ENCODE measurements at regions not wholly inside any gene's neighbourhood (a gene's known extent, or its start where the extent isn't known, plus 50 kb on each side); places are given as distances from the start of the nearest gene placed in this dataset.

GRCh38 chr5:104736073-104736472 is 1173.5 kb upstream of the NUDT12 start:
- Mint-ChIP-seq H3K36me3 (ENCODE audit: low read depth) (no peaks in the 10 kb centered on the region), H3K27me3 (ENCODE audit: low read depth, poor library complexity) (no peaks in the 10 kb centered on the region), H3K9me3 (no peaks in the 10 kb centered on the region), H3K4me1 (no peaks in the 10 kb centered on the region), H3K27ac (no peak overlapping the region), H3K4me3 (no peak overlapping the region)
- TF ChIP-seq, protein P1, sequence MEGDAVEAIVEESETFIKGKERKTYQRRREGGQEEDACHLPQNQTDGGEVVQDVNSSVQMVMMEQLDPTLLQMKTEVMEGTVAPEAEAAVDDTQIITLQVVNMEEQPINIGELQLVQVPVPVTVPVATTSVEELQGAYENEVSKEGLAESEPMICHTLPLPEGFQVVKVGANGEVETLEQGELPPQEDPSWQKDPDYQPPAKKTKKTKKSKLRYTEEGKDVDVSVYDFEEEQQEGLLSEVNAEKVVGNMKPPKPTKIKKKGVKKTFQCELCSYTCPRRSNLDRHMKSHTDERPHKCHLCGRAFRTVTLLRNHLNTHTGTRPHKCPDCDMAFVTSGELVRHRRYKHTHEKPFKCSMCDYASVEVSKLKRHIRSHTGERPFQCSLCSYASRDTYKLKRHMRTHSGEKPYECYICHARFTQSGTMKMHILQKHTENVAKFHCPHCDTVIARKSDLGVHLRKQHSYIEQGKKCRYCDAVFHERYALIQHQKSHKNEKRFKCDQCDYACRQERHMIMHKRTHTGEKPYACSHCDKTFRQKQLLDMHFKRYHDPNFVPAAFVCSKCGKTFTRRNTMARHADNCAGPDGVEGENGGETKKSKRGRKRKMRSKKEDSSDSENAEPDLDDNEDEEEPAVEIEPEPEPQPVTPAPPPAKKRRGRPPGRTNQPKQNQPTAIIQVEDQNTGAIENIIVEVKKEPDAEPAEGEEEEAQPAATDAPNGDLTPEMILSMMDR (IDR thresholded peaks at IDR 0.05): no peak
- no peak for DNase-seq

GRCh38 chr5:104734046-104734445 is 1171.5 kb upstream of the NUDT12 start:
- Mint-ChIP-seq H3K27ac (no peak overlapping the region), H3K36me3 (ENCODE audit: low read depth) (no peaks in the 10 kb centered on the region), H3K9me3 (no peaks in the 10 kb centered on the region), H3K4me3 (no peak overlapping the region), H3K27me3 (ENCODE audit: low read depth, poor library complexity) (no peaks in the 10 kb centered on the region), H3K4me1 (no peaks in the 10 kb centered on the region)
- TF ChIP-seq, protein P1 (IDR thresholded peaks at IDR 0.05): no peak
- no peak for DNase-seq

DNA sequence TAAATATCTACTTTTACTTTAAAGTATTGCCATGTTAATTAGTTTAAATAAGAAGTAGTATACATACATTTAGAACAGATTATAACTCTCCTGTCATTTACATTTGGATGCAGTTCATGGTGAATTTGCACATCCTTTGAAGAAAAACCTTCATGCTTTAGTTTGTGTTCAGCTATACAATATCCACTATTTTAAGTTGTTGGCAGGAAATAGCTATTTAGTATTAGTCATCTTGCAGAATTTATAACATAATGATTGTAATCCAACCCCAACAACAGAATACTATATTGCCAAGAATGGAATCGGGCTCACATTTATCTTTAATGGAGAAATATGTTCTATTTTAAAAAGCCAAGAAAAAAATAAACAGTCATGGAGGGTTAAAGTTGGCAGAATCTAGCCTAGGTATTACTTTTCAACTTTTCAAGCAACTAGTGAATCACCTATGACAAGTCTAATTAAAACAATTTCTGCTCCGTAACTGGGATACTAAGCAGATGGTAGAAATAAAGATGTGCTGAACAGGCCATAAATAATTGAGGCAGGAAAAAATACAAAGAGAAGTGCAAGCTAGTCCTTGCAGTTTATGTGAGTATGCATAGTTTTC is 1170.6 kb upstream of the NUDT12 start:
- Mint-ChIP-seq H3K4me1 (no peaks in the 10 kb centered on the region), H3K27ac (no peak overlapping the region), H3K27me3 (ENCODE audit: low read depth, poor library complexity) (no peaks in the 10 kb centered on the region), H3K36me3 (ENCODE audit: low read depth) (no peaks in the 10 kb centered on the region), H3K9me3 (no peaks in the 10 kb centered on the region), H3K4me3 (no peak overlapping the region)
- TF ChIP-seq, protein P1 (IDR thresholded peaks at IDR 0.05): no peak
- no peak for DNase-seq

DNA sequence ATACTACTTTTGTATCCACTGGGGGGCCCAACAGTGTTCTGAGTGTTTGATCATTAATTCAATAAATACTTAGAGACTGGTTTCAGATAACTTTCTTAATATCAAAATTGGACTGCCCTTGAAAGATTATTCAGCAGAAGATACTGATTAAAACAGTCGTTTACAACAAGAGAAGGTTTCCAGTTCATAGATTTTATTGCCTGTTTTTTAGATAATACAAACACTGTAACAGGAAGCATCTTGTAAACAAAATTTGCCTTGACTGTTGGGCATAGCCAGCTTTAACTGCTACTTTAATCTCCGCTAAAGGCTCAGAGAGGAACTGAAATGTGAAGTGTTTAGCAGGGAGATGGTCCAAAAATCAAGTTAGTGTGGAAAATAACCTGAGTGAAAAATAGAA is 1168.7 kb upstream of the NUDT12 start:
- Mint-ChIP-seq H3K36me3 (ENCODE audit: low read depth) (no peaks in the 10 kb centered on the region), H3K9me3 (no peaks in the 10 kb centered on the region), H3K27ac (no peak overlapping the region), H3K4me3 (no peak overlapping the region), H3K4me1 (no peaks in the 10 kb centered on the region), H3K27me3 (ENCODE audit: low read depth, poor library complexity) (no peaks in the 10 kb centered on the region)
- no peak for DNase-seq
- TF ChIP-seq, protein P1 (IDR thresholded peaks at IDR 0.05): no peak

GRCh38 chr5:104708027-104708426 is 1145.4 kb upstream of the NUDT12 start:
- TF ChIP-seq, protein P1 (IDR thresholded peaks at IDR 0.05): no peak
- peaks cover 19% of the 10 kb centered on the region for H3K9me3 Mint-ChIP-seq
- H3K27me3 Mint-ChIP-seq (ENCODE audit: low read depth, poor library complexity): no peaks in the 10 kb centered on the region
- DNase-seq: no peak
- H3K27ac Mint-ChIP-seq: no peak overlapping the region
- H3K4me3 Mint-ChIP-seq: no peak overlapping the region
- no peaks in the 10 kb centered on the region for H3K4me1 Mint-ChIP-seq
- peaks cover 5% of the 10 kb centered on the region for H3K36me3 Mint-ChIP-seq (ENCODE audit: low read depth)

GRCh38 chr5:104706600-104706999 is 1144.0 kb upstream of the NUDT12 start:
- Mint-ChIP-seq H3K9me3 (peaks cover 8% of the 10 kb centered on the region), H3K4me1 (no peaks in the 10 kb centered on the region), H3K27me3 (ENCODE audit: low read depth, poor library complexity) (no peaks in the 10 kb centered on the region), H3K36me3 (ENCODE audit: low read depth) (no peaks in the 10 kb centered on the region), H3K4me3 (no peak overlapping the region), H3K27ac (no peak overlapping the region)
- TF ChIP-seq, protein P1 (IDR thresholded peaks at IDR 0.05): no peak
- no peak for DNase-seq

Measured in nephron progenitor cell (in vitro differentiated cells).